Astrocyte (in vitro differentiated cells and primary cell): ENCODE measurements at regions not wholly inside any gene's neighbourhood (a gene's known extent, or its start where the extent isn't known, plus 50 kb on each side); places are given as distances from the start of the nearest gene placed in this dataset.

Experiments
- DNase-seq: peaks from one replicate; pipeline ENCODE4 v3.0.0-alpha.2; 2010; ENCODE audit warnings: low read depth
- FAIRE-seq: peaks from 2 replicates; lab custom pipeline; 2011; peaks lifted over from hg19 to GRCh38; lab: Jason Lieb, UNC
- H2AFZ ChIP-seq: 2 replicates; pipeline ENCODE4 v1.6.0; 2012; ENCODE audit warnings: low read depth, low read length, inconsistent platforms
- H3K27ac ChIP-seq: 2 replicates; pipeline ENCODE4 v1.5.1; 2011; ENCODE audit warnings: low read depth, low read length, inconsistent platforms
- H3K27me3 ChIP-seq: 2 replicates; pipeline ENCODE4 v1.6.0; 2011; ENCODE audit warnings: low read length, inconsistent platforms; ENCODE audit not compliant: insufficient read depth
- H3K36me3 ChIP-seq: 2 replicates; pipeline ENCODE4 v1.5.1; 2011; ENCODE audit warnings: low read length, inconsistent platforms; ENCODE audit not compliant: insufficient read depth
- H3K4me1 ChIP-seq: 2 replicates; pipeline ENCODE4 v1.5.1; 2011; ENCODE audit warnings: low read length, inconsistent platforms; ENCODE audit not compliant: insufficient read depth
- H3K4me2 ChIP-seq: 2 replicates; pipeline ENCODE4 v1.6.0; 2012; ENCODE audit warnings: low read length, inconsistent platforms
- H3K4me3 ChIP-seq: 2 replicates; pipeline ENCODE4 v1.5.1; 2011; ENCODE audit warnings: low read depth, mild to moderate bottlenecking, low read length, inconsistent platforms; ENCODE audit not compliant: insufficient read depth
- H3K79me2 ChIP-seq: 2 replicates; pipeline ENCODE4 v1.6.0; 2012; ENCODE audit warnings: mild to moderate bottlenecking, low read length, inconsistent platforms; ENCODE audit not compliant: insufficient read depth
- H3K9ac ChIP-seq: 2 replicates; pipeline ENCODE4 v1.6.0; 2012; ENCODE audit warnings: mild to moderate bottlenecking, low read length, inconsistent platforms
- H3K9me3 ChIP-seq: 2 replicates; pipeline ENCODE4 v1.5.1; 2012; ENCODE audit warnings: low read depth, mild to moderate bottlenecking, low read length, inconsistent platforms; ENCODE audit not compliant: insufficient read depth
- H4K20me1 ChIP-seq: 2 replicates; pipeline ENCODE4 v1.6.0; 2012; ENCODE audit warnings: low read length, inconsistent platforms; ENCODE audit not compliant: insufficient read depth
- H3K27ac Mint-ChIP-seq: one replicate; pipeline ENCODE4 v1.8.0; 2021; ENCODE audit warnings: mild to moderate bottlenecking, mixed read lengths; ENCODE audit not compliant: unreplicated experiment
- H3K27me3 Mint-ChIP-seq: one replicate; pipeline ENCODE4 v1.8.0; 2021; ENCODE audit warnings: low read depth, mixed read lengths; ENCODE audit not compliant: unreplicated experiment
- H3K36me3 Mint-ChIP-seq: one replicate; pipeline ENCODE4 v1.8.0; 2021; ENCODE audit warnings: low read depth, mixed read lengths; ENCODE audit not compliant: unreplicated experiment
- H3K4me1 Mint-ChIP-seq: one replicate; pipeline ENCODE4 v1.8.0; 2021; ENCODE audit warnings: low read depth, mixed read lengths; ENCODE audit not compliant: unreplicated experiment
- H3K4me3 Mint-ChIP-seq: one replicate; pipeline ENCODE4 v1.8.0; 2021; ENCODE audit warnings: mild to moderate bottlenecking, moderate library complexity, mixed read lengths; ENCODE audit not compliant: unreplicated experiment
- H3K9me3 Mint-ChIP-seq: one replicate; pipeline ENCODE4 v1.8.0; 2021; ENCODE audit warnings: mild to moderate bottlenecking, mixed read lengths; ENCODE audit not compliant: unreplicated experiment
- CTCF ChIP-seq: IDR thresholded peaks from 2 replicates; pipeline ENCODE4 v1.5.1; 2011; ENCODE audit warnings: low read depth, mild to moderate bottlenecking, inconsistent platforms, low read length, moderate library complexity; ENCODE audit not compliant: insufficient read depth
- EZH2 ChIP-seq: IDR thresholded peaks from 2 replicates; pipeline ENCODE4 v1.6.1; 2012; ENCODE audit warnings: mild to moderate bottlenecking, low read length, inconsistent platforms; ENCODE audit not compliant: insufficient read depth

GRCh38 chr12:67073336-67073735, 195.8 kb upstream of the CAND1 start:
- Mint-ChIP-seq H3K27me3 (peaks cover 4% of the 10 kb centered on the region), H3K9me3 (peaks cover 3% of the 10 kb centered on the region), H3K4me1 (peaks cover 5% of the 10 kb centered on the region), H3K4me3 (no peak overlapping the region), H3K27ac (no peak overlapping the region), H3K36me3 (no peaks in the 10 kb centered on the region)
- Histone ChIP-seq H3K4me3 (no peak overlapping the region), H3K27me3 (peaks cover 15% of the 10 kb centered on the region), H3K27ac (no peak overlapping the region), H3K4me2 (no peak overlapping the region), H4K20me1 (no peaks in the 10 kb centered on the region), H3K79me2 (no peaks in the 10 kb centered on the region), H3K4me1 (no peaks in the 10 kb centered on the region), H3K9me3 (no peaks in the 10 kb centered on the region), H3K9ac (no peak overlapping the region), H3K36me3 (no peaks in the 10 kb centered on the region), H2AFZ (no peak overlapping the region)
- TF ChIP-seq CTCF (no peak), EZH2 (no peak)
- DNase-seq (no peak), FAIRE-seq (no peak)

DNA sequence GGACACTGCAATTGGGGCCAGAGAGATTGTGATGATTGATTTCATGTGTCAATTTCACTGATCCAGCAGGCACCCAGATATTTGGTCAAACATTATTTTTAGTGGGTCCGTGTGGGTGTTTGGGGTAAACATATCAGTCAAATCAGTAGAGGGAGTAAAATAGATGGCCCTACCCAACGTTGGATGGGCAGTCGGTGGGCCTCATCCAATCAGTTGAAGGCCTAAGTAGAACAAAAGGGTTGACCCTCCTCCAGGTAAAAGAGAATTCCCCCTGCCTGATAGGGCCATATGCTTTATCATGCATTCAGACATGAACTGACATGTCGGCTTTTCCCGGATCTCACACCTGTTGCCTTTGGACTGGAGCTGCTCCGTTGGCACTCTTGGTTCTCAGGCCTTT, 195.1 kb upstream of the CAND1 start:
- no peak overlapping the region for H2AFZ ChIP-seq
- H3K36me3 ChIP-seq = no peaks in the 10 kb centered on the region
- DNase-seq (no peak), FAIRE-seq (no peak)
- no peaks in the 10 kb centered on the region for H3K9me3 ChIP-seq
- H3K79me2 ChIP-seq = no peaks in the 10 kb centered on the region
- H4K20me1 ChIP-seq = no peaks in the 10 kb centered on the region
- H3K27ac ChIP-seq = no peak overlapping the region
- no peak overlapping the region for H3K4me2 ChIP-seq
- H3K4me3 ChIP-seq = no peak overlapping the region
- TF ChIP-seq CTCF (no peak), EZH2 (no peak)
- H3K36me3 Mint-ChIP-seq = no peaks in the 10 kb centered on the region
- peaks cover 4% of the 10 kb centered on the region for H3K27me3 Mint-ChIP-seq
- H3K4me1 Mint-ChIP-seq = peaks cover 5% of the 10 kb centered on the region
- no peak overlapping the region for H3K4me3 Mint-ChIP-seq
- H3K4me1 ChIP-seq = no peaks in the 10 kb centered on the region
- H3K9ac ChIP-seq = no peak overlapping the region
- peaks cover 16% of the 10 kb centered on the region for H3K27me3 ChIP-seq
- no peak overlapping the region for H3K27ac Mint-ChIP-seq
- H3K9me3 Mint-ChIP-seq = peaks cover 3% of the 10 kb centered on the region

- H3K4me1 Mint-ChIP-seq = no peaks in the 10 kb centered on the region
- H3K9me3 ChIP-seq = no peaks in the 10 kb centered on the region
- peaks cover 7% of the 10 kb centered on the region for H3K27me3 Mint-ChIP-seq
- no peaks in the 10 kb centered on the region for H4K20me1 ChIP-seq
- no peaks in the 10 kb centered on the region for H3K4me1 ChIP-seq
- H3K4me2 ChIP-seq = no peak overlapping the region
- no peak overlapping the region for H3K27ac ChIP-seq
- no peak overlapping the region for H3K4me3 ChIP-seq
- no peak overlapping the region for H3K4me3 Mint-ChIP-seq
- peaks cover 36% of the 10 kb centered on the region for H3K27me3 ChIP-seq
- TF ChIP-seq CTCF = no peak
- TF ChIP-seq EZH2 = no peak
- no peaks in the 10 kb centered on the region for H3K36me3 ChIP-seq
- H3K9me3 Mint-ChIP-seq = no peaks in the 10 kb centered on the region
- no peak overlapping the region for H2AFZ ChIP-seq
- H3K36me3 Mint-ChIP-seq = no peaks in the 10 kb centered on the region
- no peak overlapping the region for H3K27ac Mint-ChIP-seq
- FAIRE-seq (no peak), DNase-seq (peak; percentile 89)
- no peak overlapping the region for H3K9ac ChIP-seq
- H3K79me2 ChIP-seq = no peaks in the 10 kb centered on the region
Measured at GRCh38 chr12:67077617-67078016, 191.5 kb upstream of the CAND1 start.
